Adrenal gland (tissue), 9 donors: ENCODE measurements at regions not wholly inside any gene's neighbourhood (a gene's known extent, or its start where the extent isn't known, plus 50 kb on each side); places are given as distances from the start of the nearest gene placed in this dataset.
"Not testable (repeated sequence)": the region's sequence is repeated elsewhere in the genome, so short reads cannot be mapped to it uniquely, and the experiment has no call there.

Experiments
- DNase-seq, 7 donors: peaks; one replicate each; pipeline ENCODE4 v3.0.0-alpha.2; 2019 to 2020
- H3K27ac ChIP-seq, 5 donors: fragments of 200-600 bp; sonication (generic) in 4 of 5; 1 replicate in 3 of 5; 2 replicates in 2 of 5; pipeline versions ENCODE4 v1.5.1 to v1.8.0; 2016 to 2020; ENCODE audit warnings: mild to moderate bottlenecking in 1 of 5
- H3K27me3 ChIP-seq: fragments of 200-600 bp; 2 replicates; pipeline ENCODE4 v1.8.0; 2021
- H3K36me3 ChIP-seq, 2 donors: fragments of 200-600 bp; replicated peaks in 1 of 2; 1 replicate in 1 of 2; 2 replicates in 1 of 2; pipeline versions ENCODE4 v1.5.1 to v1.8.0; 2018 to 2022
- H3K4me1 ChIP-seq, 2 donors: fragments of 200-600 bp; replicated peaks in 1 of 2; 1 replicate in 1 of 2; 2 replicates in 1 of 2; pipeline versions ENCODE4 v1.5.1 to v1.8.0; 2018 to 2021
- H3K4me3 ChIP-seq, 4 donors: fragments of 200-600 bp; sonication (generic) in 3 of 4; one replicate each; pipeline ENCODE4 v1.5.1; 2016 to 2018
- H3K9me3 ChIP-seq, 3 donors: fragments of 200-600 bp; sonication (generic) in 1 of 3; replicated peaks in 1 of 3; 1 replicate in 2 of 3; 2 replicates in 1 of 3; pipeline versions ENCODE4 v1.5.1 to v1.8.0; 2016 to 2021
- POLR2A ChIP-seq, 2 donors: fragments of 450-650 bp; IDR thresholded peaks; one replicate each; pipeline ENCODE4 v1.6.1; 2017; ENCODE audit warnings: antibody characterized with exemption in 2 of 2, mild to moderate bottlenecking in 2 of 2, moderate library complexity in 1 of 2
- WGBS, 4 donors: extraction: QIAGEN DNeasy Blood & Tissue Kit in 2 of 4; methylation state at CpG; one replicate each; pipeline versions ENCODE4 v1.1.5 to v1.1.7; 2013 to 2017; 5-methylcytosine and 5-hydroxymethylcytosine counted together
- intact Hi-C, 2 donors: fragments of 100-400 bp; cut with DNase I; formaldehyde crosslinking; loops; one replicate each; pipeline versions ENCODE4 v1.14.1 to v1.15.0; 2022 to 2023
- TF ChIP-seq, protein P1 (sequence below), 6 experiments: fragments of 450-650 bp in 4 of 6; fragments of 200-600 bp in 2 of 6; sonication (generic) in 1 of 6; IDR thresholded peaks; 1 replicate in 5 of 6; 2 replicates in 1 of 6; pipeline versions ENCODE4 v1.5.1 to v1.8.0; 2016 to 2021; ENCODE audit warnings: antibody characterized with exemption in 6 of 6, mild to moderate bottlenecking in 2 of 6, moderate library complexity in 1 of 6
- donor health status: healthy with polysubstance abuse.
- donor health status: Bipolar disorder and iron deficiency.
- donor health status: DM: yes; HTN: yes; CAD: no.
- donor health status: DM: no; HTN: no; CAD: no.
- donor health status: DM: no; HTN: no; CAD: no.

DNA sequence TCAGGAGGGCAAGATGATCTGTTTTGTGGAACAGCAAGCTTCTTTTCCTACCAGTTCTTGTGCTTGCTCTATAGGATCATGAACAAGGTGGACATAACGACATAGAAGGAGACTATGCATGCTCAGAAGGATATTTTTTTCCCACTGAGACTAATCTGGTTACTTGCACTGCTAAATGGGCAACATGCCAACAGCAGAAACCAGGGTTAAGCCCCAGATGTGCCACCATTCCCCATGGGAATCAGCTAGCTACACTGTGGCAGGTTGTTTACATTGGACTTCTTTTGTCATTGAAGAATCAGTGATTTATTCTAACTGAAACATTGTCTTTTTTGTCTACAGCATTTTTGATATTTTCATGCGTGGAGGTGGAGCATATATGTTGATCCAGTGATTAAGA lies 165.6 kb downstream of the C4orf33 start:
- Histone ChIP-seq H3K4me3 (no peak overlapping the region), H3K4me1 (no peaks in the 10 kb centered on the region), H3K27ac (no peak overlapping the region), H3K9me3 (no peaks in the 10 kb centered on the region), H3K36me3 (no peaks in the 10 kb centered on the region), H3K27me3 (no peaks in the 10 kb centered on the region)
- WGBS, 4 donors: 83 to 100% (median 91%) methylated on average over 2 of the region's 2 CpGs
- intact Hi-C loops: no loop called here
- TF ChIP-seq, protein P1, sequence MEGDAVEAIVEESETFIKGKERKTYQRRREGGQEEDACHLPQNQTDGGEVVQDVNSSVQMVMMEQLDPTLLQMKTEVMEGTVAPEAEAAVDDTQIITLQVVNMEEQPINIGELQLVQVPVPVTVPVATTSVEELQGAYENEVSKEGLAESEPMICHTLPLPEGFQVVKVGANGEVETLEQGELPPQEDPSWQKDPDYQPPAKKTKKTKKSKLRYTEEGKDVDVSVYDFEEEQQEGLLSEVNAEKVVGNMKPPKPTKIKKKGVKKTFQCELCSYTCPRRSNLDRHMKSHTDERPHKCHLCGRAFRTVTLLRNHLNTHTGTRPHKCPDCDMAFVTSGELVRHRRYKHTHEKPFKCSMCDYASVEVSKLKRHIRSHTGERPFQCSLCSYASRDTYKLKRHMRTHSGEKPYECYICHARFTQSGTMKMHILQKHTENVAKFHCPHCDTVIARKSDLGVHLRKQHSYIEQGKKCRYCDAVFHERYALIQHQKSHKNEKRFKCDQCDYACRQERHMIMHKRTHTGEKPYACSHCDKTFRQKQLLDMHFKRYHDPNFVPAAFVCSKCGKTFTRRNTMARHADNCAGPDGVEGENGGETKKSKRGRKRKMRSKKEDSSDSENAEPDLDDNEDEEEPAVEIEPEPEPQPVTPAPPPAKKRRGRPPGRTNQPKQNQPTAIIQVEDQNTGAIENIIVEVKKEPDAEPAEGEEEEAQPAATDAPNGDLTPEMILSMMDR (IDR thresholded peaks at IDR 0.05): no peak
- no peak for TF ChIP-seq POLR2A (IDR thresholded peaks at IDR 0.05)
- no peak for DNase-seq

DNA sequence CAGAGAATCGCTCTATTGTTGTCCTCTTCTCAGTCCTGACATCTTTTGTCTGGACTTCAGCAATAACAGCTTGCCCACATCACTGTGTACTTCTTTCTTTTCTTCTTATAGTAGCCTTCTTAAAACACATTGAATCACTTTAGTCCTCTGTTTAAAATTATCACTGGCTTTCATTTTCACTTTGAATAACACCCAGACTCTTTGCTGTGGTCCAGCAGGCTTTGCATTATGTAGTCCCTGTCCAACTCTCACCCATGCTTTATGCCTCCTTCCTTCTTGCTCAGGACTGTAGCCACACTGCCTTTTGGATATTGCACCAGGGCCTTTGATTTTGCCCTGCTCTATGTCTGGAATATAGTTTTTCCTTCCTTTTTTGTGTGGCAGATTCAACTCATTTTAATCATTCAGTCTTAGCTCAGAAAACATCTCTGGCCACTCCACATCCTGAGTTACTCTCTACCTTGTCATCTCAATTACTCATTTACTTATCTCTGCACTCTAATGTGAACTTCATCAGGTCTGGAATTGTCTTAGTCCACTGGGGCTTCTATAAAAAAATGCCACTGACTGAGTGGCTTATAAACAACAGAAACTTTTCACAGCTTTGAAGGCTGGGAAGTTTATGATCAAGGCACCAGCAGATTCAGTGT lies 168.2 kb downstream of the C4orf33 start:
- no peak overlapping the region for H3K27ac ChIP-seq
- 77 to 89% (median 87%) methylated on average over 1 of the region's 1 CpG for WGBS, 4 donors
- no peaks in the 10 kb centered on the region for H3K4me1 ChIP-seq
- no peaks in the 10 kb centered on the region for H3K27me3 ChIP-seq
- TF ChIP-seq, protein P1 (IDR thresholded peaks at IDR 0.05): no peak
- no peak for TF ChIP-seq POLR2A (IDR thresholded peaks at IDR 0.05)
- H3K4me3 ChIP-seq: no peak overlapping the region
- intact Hi-C loops: no loop called here
- DNase-seq: no peak
- H3K36me3 ChIP-seq: no peaks in the 10 kb centered on the region
- H3K9me3 ChIP-seq: no peaks in the 10 kb centered on the region

DNA sequence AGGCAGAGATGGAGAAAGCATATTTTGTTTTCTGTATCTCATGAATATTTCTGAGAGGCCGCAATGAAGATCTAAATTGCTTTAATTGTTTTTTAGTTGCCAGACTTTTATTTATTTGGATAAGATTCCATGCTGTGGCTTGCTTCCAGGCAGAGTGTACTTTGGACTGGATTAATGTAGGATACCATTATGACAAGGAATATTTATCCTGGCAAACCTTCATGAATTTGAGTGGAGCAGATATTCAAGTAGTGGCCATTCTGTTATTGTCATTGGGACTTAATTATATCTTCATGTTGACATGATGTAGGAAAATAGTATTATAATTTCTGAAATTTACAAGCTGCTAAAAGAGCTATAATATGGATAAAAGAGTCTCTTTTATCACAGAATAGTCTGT lies 182.9 kb downstream of the C4orf33 start:
- Histone ChIP-seq H3K27ac (no peak overlapping the region), H3K4me3 (no peak overlapping the region), H3K27me3 (no peaks in the 10 kb centered on the region), H3K4me1 (no peaks in the 10 kb centered on the region), H3K36me3 (no peaks in the 10 kb centered on the region), H3K9me3 (no peaks in the 10 kb centered on the region)
- 52 to 84% (median 75%) methylated on average over 1 of the region's 1 CpG for WGBS, 4 donors
- no peak for DNase-seq
- no peak for TF ChIP-seq POLR2A (IDR thresholded peaks at IDR 0.05)
- TF ChIP-seq, protein P1 (IDR thresholded peaks at IDR 0.05): no peak
- intact Hi-C loops: no loop called here

DNA sequence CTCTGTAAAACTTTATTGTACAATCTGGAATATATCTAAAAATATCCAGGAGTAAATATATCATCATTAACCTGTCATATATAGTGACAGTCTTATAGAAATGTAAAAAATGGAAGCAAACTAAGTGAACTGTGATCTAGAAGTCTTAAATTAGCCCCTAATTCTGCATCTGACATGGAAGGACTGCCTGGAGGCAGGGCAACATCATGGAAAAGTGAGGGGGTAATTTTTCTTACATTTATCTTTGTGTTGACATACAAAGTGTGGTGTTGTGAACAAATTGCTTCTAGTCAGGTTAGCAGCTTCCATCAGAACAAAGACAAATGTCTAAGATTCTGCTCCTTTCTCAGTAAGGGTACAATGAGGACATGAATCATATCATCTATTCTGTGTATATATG lies 186.3 kb downstream of the C4orf33 start:
- TF ChIP-seq, protein P1 (IDR thresholded peaks at IDR 0.05): no peak
- no peak for TF ChIP-seq POLR2A (IDR thresholded peaks at IDR 0.05)
- no peaks in the 10 kb centered on the region for H3K9me3 ChIP-seq
- no peak overlapping the region for H3K4me3 ChIP-seq
- no peak for DNase-seq
- H3K27me3 ChIP-seq: no peaks in the 10 kb centered on the region
- H3K4me1 ChIP-seq: no peaks in the 10 kb centered on the region
- H3K36me3 ChIP-seq: no peaks in the 10 kb centered on the region
- intact Hi-C loops: no loop called here
- no peak overlapping the region for H3K27ac ChIP-seq

DNA sequence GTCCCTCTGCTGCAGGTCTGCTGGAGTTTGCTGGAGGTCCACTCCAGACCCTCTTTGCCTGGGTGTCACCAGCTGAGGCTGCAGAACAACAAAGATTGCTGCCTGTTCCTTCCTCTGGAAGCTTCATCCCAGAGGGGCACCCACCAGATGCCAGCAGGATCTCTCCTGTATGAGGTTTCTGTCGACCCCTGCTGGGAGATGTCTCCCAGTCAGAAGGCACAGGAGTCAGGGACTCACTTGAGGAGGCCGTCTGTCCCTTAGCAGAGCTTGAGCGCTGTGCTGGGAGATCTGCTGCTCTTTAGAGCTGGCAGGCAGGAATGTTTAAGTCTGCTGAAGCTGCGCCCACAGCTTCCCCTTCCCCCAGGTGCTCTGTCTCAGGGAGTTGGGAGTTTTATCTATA lies 196.2 kb downstream of the C4orf33 start:
- 72 to 80% (median 77%) methylated on average over 3 to 4 of the region's 4 CpGs for WGBS, 4 donors
- H3K9me3 ChIP-seq: not testable (repeated sequence)

More for the DNA sequence above, 196.2 kb downstream of the C4orf33 start:
- H3K4me1 ChIP-seq, H3K27me3 ChIP-seq, H3K36me3 ChIP-seq, DNase-seq, H3K27ac ChIP-seq, H3K4me3 ChIP-seq, intact Hi-C loops: not testable (repeated sequence)
